DMS114 treated with DMSO at 0.1 percent for 48 hours (cell line): ENCODE measurements at regions not wholly inside any gene's neighbourhood (a gene's known extent, or its start where the extent isn't known, plus 50 kb on each side); places are given as distances from the start of the nearest gene placed in this dataset.
"Not testable (repeated sequence)": the region's sequence is repeated elsewhere in the genome, so short reads cannot be mapped to it uniquely, and the experiment has no call there.

ENCODE experiments used
- DNase-seq: peaks from one replicate; lab custom pipeline; 2025; ENCODE audit not compliant: unreplicated experiment; lab: John Stamatoyannopoulos, UW

GRCh38 chr10:46095943-46096342 lies 49.9 kb upstream of the MSMB start:
- DNase-seq, result not testable (repeated sequence)

GRCh38 chr10:46096446-46096845 lies 50.4 kb upstream of the MSMB start:
- DNase-seq, result no peak

GRCh38 chr10:46096909-46097575 lies 51.0 kb upstream of the MSMB start:
- DNase-seq, result no peak

- no peak for DNase-seq
These were observed 51.7 kb upstream of the MSMB start for GRCh38 chr10:46097576-46098317.

GRCh38 chr10:46098386-46098785 lies 52.3 kb upstream of the MSMB start:
- DNase-seq, result no peak

- not testable (repeated sequence) for DNase-seq
These were observed 52.9 kb upstream of the MSMB start for GRCh38 chr10:46098925-46099324.

- DNase-seq, result no peak
These were observed 58.1 kb upstream of the MSMB start for GRCh38 chr10:46104071-46104585.

- not testable (repeated sequence) for DNase-seq
These were observed 59.3 kb upstream of the MSMB start for GRCh38 chr10:46105416-46105815.

GRCh38 chr10:46105856-46106409 lies 59.9 kb upstream of the MSMB start:
- DNase-seq, result not testable (repeated sequence)

- DNase-seq, result peak; percentile 58
These were observed 60.6 kb upstream of the MSMB start for GRCh38 chr10:46106410-46107255.

- DNase-seq, result not testable (repeated sequence)
These were observed 62.1 kb upstream of the MSMB start for GRCh38 chr10:46108158-46108499.

GRCh38 chr10:46154271-46154670 lies 108.2 kb upstream of the MSMB start:
- not testable (repeated sequence) for DNase-seq

- not testable (repeated sequence) for DNase-seq
These were observed 108.6 kb upstream of the MSMB start for GRCh38 chr10:46154683-46155082.

GRCh38 chr10:46156866-46157265 lies 110.8 kb upstream of the MSMB start:
- not testable (repeated sequence) for DNase-seq

GRCh38 chr10:46169736-46170135 lies 117.1 kb upstream of the ANTXRL start:
- no peak for DNase-seq

GRCh38 chr10:46170789-46171188 lies 116.0 kb upstream of the ANTXRL start:
- DNase-seq, result no peak

- no peak for DNase-seq
These were observed 115.1 kb upstream of the ANTXRL start for GRCh38 chr10:46171661-46172060.

- no peak for DNase-seq
These were observed 111.5 kb upstream of the ANTXRL start for GRCh38 chr10:46175296-46175695.

GRCh38 chr10:46175831-46176230 lies 111.0 kb upstream of the ANTXRL start:
- no peak for DNase-seq

GRCh38 chr10:46187431-46187830 lies 99.4 kb upstream of the ANTXRL start:
- DNase-seq, result not testable (repeated sequence)

GRCh38 chr10:46197050-46197449 lies 89.7 kb upstream of the ANTXRL start:
- no peak for DNase-seq
